Stimulated activated CD8-positive, alpha-beta memory T cell treated with anti-CD3 and anti-CD28 coated beads, Interleukin-15, amount 100 ng/mL, for 24 hours (primary cell): ENCODE measurements at regions not wholly inside any gene's neighbourhood (a gene's known extent, or its start where the extent isn't known, plus 50 kb on each side); places are given as distances from the start of the nearest gene placed in this dataset.
"Not testable (repeated sequence)": the region's sequence is repeated elsewhere in the genome, so short reads cannot be mapped to it uniquely, and the experiment has no call there.

Experiments used
- DNase-seq: peaks from one replicate; pipeline ENCODE4 v3.0.0-alpha.2; 2020; ENCODE audit warnings: low read depth

DNA sequence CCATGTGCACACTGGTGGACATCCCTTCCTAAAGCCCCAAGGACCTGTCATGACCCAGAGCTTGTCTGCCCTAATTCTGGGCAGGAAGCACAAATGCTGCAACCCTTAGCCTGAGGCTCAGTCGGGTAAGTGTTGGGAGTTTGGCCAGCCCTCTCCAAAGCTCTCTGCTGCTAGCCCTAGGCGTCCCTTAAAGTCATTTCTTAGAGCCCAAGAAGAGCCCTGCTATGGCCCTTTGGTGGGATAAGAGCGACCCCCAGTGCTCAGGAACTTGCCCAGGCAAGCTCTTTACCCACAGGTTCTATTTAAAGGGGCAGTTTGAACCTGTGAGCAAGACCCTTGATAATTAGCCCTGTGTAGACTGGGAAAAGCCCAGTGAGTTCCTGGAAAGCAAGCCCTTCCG is 356.8 kb downstream of the RRAGC start:
- DNase-seq, result no peak

DNA sequence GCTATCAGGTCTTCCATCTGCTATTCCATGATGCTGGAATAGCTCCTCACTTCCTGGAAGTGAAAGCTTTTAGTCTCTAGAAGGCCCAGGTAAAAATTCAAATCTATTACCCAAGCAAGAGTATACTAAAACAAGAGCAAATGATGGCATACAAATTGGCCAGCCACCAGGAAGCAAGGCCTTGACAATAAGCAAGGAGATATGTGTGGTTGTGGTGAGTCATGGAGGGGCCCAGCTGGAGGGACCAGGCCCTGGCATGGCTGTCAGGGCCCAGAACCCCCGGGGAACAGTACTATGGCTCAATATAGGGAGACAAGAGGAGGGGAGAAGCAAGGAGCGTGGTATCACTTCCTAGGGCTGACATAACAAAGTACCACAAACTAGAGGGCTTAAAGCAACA is 358.7 kb downstream of the RRAGC start:
- DNase-seq, result no peak

DNA sequence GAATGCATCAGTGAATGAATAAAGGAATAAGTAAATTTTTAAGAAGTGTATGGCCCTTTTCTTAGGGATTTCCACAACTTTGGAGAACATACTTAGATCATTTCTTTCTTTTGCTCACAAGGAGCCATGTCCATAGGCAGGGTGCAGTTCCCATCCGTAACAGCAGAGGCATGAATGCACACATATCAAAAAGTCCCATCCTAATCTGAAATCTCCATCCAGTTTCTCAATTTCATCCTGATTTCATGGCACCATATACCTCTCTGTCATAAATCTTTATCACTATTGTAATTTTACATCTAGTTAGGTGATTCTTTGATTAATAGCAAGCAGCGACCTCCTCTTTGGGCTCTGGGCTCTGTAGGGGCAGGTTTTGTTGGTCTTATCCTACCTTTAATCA is 359.2 kb downstream of the RRAGC start:
- DNase-seq, result no peak

- DNase-seq, result no peak
These were observed 360.9 kb downstream of the RRAGC start for GRCh38 chr1:38498686-38499085.

DNA sequence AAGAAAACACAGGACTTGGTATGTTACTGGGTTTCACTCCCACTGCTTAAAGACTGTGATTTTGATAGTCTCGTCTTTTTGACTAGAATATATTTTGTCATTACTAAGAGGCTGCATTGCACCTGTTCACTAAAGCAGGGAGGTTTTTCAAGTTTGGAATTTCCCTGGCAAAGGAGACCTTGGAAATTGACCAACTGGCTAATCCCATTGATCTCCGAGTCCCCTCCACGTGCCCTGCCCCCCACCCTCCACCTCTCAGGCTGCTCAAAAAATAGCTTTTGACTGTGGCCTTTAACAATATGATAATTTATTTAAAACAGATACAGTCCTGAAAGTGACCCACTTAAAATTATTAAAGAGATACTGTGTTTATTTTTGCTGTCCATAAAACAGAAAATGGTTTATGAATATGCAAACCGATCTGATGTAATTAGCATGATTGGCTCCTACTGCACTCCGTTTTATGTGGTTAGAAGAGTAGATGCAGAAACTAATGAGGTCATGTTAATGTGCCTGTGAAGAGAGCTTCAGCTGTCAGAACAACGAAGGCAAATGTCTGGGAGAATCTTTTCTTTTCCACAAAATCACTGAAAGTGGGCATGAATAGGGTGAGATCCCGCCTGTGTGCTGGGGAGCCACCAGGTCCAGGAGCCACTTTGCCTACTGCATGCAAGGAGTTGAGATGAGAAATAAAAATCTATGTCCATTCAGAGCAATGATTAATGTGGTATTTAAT is 361.5 kb downstream of the RRAGC start:
- no peak for DNase-seq

- DNase-seq, result not testable (repeated sequence)
These were observed 366.3 kb downstream of the RRAGC start for GRCh38 chr1:38493306-38493705.

DNA sequence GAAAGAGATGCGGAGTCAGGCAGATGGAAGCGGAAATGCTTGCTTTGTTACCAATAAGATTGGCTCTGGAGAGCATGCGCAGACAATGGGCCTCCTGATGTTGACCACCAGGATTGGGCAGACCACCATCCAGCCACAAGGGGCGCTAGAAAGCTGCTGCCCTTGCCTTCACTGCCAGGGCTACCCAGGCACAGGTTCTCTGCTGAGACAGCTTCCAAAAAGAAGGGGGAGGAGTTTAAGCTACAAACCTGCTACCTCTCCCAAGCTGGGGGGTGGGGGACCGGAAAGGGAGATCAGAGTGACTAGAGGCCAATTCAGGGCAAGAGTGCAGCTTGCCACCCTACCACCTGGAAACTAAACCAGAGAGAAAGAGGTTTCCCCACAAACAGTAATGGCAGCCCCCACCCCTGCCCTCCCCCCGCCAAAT is 369.7 kb downstream of the RRAGC start:
- peak; percentile 21 for DNase-seq

DNA sequence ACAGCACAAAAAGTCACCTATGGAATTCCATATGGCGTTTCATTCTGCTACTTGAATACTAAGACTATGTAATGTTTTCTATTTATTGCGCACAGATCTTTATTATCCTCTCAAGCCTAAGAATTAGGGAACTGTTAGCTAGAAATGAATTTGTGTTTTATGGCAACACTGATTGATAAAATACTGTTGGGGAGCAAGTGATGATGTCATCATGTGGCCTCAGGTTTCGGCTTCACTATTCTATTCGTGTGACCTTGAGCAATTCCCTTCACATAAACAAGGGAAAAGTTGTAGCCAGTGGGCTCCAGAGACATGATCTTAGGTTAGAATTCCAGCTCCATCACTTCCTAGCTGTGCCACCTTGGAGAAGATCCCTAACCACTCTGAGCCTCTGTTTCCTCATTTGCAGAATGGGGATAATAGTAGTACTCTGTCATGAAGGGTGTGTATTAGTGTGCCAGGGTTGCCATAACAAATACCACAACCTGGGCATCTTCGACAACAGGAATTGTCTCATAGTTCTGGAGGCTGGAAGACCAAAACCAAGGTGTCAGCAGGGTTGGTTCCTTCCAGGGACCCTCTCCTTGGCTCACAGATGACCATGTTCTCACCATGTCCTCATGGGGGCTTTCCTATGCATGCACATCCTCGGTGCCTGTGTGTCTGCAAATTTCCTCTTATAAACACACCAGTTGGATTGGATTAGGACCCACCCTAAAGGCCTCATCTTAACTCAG is 371.2 kb downstream of the RRAGC start:
- no peak for DNase-seq

GRCh38 chr1:38487396-38487795 is 372.2 kb downstream of the RRAGC start:
- DNase-seq, result no peak

GRCh38 chr1:38486085-38486484 is 373.5 kb downstream of the RRAGC start:
- DNase-seq, result no peak

DNA sequence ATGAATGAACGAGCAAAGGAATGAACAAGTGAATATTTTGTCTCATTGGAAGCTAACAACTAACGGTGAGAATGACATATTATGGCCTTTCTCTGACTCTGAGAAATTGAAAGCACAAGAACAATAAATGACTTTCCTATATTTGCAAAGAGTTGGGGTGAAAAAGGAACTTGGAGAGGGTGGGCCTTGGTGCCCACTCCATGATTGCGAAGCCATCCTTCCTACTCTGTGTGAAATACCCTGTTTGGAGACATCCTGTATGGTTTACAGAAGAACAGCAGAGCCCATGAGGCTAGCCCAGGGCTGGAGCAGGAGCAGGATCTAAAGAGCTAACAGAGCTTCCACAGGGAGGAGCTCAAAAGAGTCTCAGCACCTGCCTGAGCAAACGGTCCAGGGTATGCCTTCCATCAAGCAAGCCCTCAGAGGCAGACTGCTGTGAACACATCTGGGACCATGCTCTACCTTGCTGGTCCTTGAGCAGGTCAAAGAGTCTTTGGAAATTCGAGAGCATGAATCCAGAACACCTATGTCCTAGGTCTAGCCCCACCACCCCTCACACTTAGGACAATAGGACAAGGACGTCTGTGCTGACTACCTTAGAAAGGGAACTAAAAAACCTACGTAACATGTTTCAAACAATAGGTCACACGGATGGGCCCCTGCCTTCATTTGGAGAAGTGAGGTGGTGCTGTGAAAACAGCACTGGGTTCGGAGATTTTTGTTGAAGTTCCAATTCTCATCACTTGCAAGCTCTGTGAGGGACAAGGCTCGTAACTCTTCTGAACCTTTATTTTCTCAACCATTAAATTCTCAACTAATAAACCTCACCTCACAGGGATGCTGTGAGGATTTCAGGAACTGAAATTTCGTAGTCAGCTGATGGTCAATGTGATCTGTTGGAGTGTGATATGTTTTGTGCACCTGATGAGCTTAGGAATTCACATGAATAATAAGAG is 377.4 kb downstream of the RRAGC start:
- DNase-seq, result no peak

GRCh38 chr1:38479662-38480061 is 379.9 kb downstream of the RRAGC start:
- DNase-seq, result not testable (repeated sequence)

DNA sequence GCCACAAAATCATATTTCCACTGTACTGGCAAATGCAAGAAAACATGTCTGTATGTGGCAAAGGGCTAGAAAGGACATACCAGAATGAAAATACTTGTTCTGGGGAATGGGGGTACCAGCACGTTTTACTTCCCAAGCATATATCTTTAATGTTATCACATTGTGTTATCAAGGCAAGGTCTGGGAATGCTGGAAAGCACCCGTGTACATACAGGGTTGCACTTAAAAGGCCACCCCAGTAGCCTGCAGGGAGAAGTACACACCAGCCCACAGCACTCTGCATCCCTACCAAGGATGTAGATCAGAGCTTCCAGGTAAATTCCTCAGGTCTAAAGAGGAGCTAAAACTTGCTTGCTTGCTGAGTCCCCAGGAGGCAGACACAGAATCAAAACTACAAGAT is 381.8 kb downstream of the RRAGC start:
- no peak for DNase-seq

DNA sequence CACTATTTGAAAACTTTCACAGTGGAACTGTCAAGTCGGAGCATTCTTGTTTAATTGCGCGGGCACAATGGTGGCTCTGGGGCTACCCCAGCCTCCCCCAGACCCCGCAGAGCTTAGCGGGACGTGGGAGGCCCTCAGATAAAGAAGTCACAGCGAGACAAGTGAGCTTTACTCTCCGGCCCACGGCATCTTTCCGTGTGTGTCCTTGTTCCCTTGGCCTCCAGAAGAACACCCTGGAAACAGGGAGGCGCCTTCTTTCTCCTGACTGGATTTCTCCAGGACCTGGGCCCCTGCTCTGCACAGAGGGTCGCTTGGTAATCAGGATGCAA is 382.8 kb downstream of the RRAGC start:
- DNase-seq, result no peak

DNA sequence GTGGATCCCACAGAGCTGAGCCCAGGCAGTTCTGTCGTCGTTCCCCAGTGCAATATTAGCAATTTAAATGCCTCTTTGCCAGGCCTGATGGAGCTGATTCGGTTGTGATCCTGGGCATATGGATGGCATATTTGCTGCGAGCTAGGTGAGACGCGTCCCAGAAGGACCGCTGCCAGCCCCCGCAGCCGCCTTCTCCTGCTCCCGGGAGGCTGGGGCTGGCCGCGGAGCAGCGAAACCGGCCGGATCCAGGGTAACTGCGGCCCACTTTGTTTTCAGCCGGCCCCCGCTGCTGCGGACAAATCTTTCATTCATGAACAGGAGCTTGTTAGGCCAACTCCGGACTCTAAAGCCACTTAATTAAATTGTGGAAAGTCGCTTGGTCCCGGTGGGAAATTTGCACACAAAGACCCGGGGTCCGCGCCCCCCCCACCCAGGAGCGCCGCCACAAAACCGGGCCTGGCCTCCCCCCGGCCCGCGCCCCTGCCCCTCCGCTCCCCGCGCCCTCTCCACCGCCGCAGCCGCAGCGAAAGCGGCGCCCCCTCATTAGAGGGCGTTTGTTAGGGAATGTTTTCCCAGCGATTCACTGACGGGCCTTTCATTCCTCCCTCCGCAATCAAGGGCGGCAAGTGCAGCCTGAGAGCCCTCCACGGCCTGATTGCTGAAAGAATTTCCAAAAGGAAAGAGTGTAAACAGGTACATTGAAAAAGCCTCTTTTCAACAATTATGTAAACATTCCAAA is 383.3 kb downstream of the RRAGC start:
- no peak for DNase-seq

GRCh38 chr1:38475624-38476005 is 384.0 kb downstream of the RRAGC start:
- no peak for DNase-seq

- DNase-seq, result no peak
These were observed 384.6 kb downstream of the RRAGC start for GRCh38 chr1:38474738-38475623.

GRCh38 chr1:38466487-38466886 is 393.1 kb downstream of the RRAGC start:
- DNase-seq, result no peak

DNA sequence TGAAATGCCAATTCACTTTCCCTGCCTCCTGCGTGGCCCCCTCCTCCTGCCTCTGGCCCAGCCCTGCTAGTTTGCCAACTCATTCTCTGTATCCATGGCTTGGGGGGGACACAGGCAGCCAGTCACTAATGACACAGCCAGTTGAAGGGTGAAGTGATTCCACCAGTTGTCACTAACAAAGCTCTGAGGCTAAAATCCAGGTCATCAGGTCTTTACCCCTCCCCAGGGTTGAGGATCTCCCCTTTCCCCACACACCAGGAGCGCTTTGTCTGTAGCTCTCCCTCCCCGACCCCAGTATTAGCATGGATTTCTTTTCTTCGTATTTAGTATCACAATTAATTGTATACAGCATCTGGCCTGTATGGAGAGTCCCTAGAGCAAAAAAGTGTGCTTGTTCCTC is 394.1 kb downstream of the RRAGC start:
- no peak for DNase-seq

DNA sequence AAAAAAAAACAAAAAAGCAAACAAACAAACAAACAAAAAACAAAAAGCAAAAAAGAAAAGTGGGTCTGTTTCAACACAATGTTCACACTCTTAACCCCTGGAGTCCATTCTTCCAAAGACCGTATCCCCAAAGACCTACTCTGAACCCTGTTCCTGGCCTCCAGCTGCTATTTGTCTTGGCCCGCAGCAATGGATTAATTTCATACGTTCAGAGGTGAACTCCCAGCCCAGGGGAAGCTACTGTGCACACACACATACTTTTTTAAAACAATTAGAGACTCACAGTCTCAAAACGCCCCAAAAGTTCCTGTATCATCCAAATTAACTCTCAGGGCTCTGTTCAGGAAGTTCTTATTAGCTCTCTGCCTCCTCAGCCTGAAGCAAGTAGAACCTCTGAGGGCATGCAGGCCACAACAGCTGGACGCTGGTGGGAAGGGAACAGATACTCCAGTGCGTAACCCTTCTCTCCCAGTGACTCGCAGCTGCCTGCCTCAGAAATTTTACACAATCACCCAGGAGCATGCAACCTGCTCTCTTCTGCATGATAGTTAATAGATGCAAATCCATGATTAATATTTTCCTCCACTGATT is 395.4 kb downstream of the RRAGC start:
- DNase-seq, result no peak

- no peak for DNase-seq
These were observed 396.5 kb downstream of the RRAGC start for GRCh38 chr1:38463074-38463473.
